SK-N-SH (cell line): ENCODE measurements at regions not wholly inside any gene's neighbourhood (a gene's known extent, or its start where the extent isn't known, plus 50 kb on each side); places are given as distances from the start of the nearest gene placed in this dataset.

Source experiments
- CHD2 ChIP-seq: fragments of 150-350 bp; IDR thresholded peaks from 2 replicates; pipeline ENCODE4 v1.6.1; 2018; ENCODE audit warnings: low read length; ENCODE audit not compliant: partially characterized antibody
- CTCF ChIP-seq: fragments of 200-600 bp; sonication (generic); IDR thresholded peaks from 2 replicates; pipeline ENCODE4 v1.6.1; 2017; ENCODE audit warnings: antibody characterized with exemption, mild to moderate bottlenecking, moderate library complexity
- EZH2phosphoT487 ChIP-seq: fragments of 200-600 bp; sonication (generic); IDR thresholded peaks from 2 replicates; pipeline ENCODE4 v1.6.1; 2017; ENCODE audit warnings: low read depth, mixed run types, mild to moderate bottlenecking, antibody characterized with exemption, moderate library complexity, borderline replicate concordance
- MAX ChIP-seq: IDR thresholded peaks from 2 replicates; pipeline ENCODE4 v1.4.0; 2012; ENCODE audit warnings: low read depth
- NFIC ChIP-seq: IDR thresholded peaks from 2 replicates; pipeline ENCODE4 v1.4.0; 2012; ENCODE audit warnings: borderline replicate concordance
- NRF1 ChIP-seq: IDR thresholded peaks from 2 replicates; pipeline ENCODE4 v1.6.1; 2012; ENCODE audit warnings: low read depth, mild to moderate bottlenecking, low read length
- POLR2AphosphoS5 ChIP-seq: IDR thresholded peaks from 2 replicates; pipeline ENCODE4 v1.6.1; 2012; ENCODE audit warnings: low read depth, low read length
- RAD21 ChIP-seq: IDR thresholded peaks from 2 replicates; pipeline ENCODE4 v1.6.1; 2012; ENCODE audit warnings: mild to moderate bottlenecking, low read length
- REST ChIP-seq: IDR thresholded peaks from 2 replicates; pipeline ENCODE4 v1.6.1; 2012; ENCODE audit warnings: mild to moderate bottlenecking, low read depth, low read length, moderate library complexity
- SIN3A ChIP-seq: IDR thresholded peaks from 2 replicates; pipeline ENCODE4 v1.6.1; 2012; ENCODE audit warnings: low read depth, mild to moderate bottlenecking, low read length, moderate library complexity, borderline replicate concordance
- USF2 ChIP-seq: fragments of 150-350 bp; IDR thresholded peaks from 2 replicates; pipeline ENCODE4 v1.6.1; 2017; ENCODE audit warnings: antibody characterized with exemption, low read length, low read depth, borderline replicate concordance
- YY1 ChIP-seq: IDR thresholded peaks from 2 replicates; pipeline ENCODE4 v1.4.0; 2012; ENCODE audit warnings: low read depth, mild to moderate bottlenecking

GRCh38 chr7:18206331-18206730, 178.7 kb upstream of the PRPS1L1 start:
- TF ChIP-seq CHD2 (no peak), SIN3A (no peak), EZH2phosphoT487 (no peak), POLR2AphosphoS5 (no peak), NFIC (no peak), CTCF (no peak), USF2 (no peak), MAX (no peak), NRF1 (no peak), YY1 (no peak), REST (no peak), RAD21 (no peak)
